ENCODE measurements at regions not wholly inside any gene's neighbourhood (a gene's known extent, or its start where the extent isn't known, plus 50 kb on each side); places are given as distances from the start of the nearest gene placed in this dataset.
"Not testable (repeated sequence)": the region's sequence is repeated elsewhere in the genome, so short reads cannot be mapped to it uniquely, and the experiment has no call there.

DNA sequence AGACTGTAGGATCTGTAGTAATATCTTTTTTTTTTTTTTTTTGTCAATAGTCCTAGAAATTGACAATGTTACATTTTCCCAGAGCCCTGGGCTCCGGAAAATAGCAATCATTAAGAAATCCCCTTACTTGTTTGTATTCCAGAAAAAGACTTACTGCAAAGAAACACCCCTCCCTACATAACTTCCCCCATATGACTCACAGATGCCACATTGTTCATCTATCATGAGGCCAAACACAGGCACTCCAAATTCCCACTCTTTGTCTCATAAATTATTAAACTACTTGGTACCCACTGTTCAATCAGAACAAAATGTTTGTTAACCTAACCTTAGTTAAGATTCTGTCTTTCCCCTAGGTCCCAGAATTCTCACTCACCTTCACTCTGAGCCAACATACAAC is 53.5 kb downstream of the TEX51 start:
- peak; percentile 91 for FAIRE-seq
- peak; percentile 18 for DNase-seq (ENCODE audit: low spot score)

DNA sequence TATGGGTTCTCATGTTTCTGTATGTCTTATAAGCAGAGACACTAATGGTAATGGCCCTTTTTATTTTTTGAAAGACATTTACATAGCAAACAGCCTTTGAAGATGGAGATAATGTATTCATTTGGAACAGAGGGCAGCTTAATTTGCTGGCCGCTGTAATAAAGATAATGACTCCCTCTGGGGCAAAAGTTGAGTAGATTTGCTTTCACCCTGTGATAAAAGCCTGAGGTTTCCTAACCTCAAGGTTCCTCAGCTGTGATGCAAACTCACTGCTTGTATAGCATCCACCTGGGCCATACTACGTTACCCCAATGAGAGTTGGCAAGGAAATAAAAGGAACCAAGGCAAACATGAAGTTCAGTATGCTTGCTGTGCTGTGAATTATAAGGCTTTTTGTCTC is 54.8 kb downstream of the TEX51 start:
- DNase-seq (ENCODE audit: low spot score) (no peak), FAIRE-seq (no peak)

DNA sequence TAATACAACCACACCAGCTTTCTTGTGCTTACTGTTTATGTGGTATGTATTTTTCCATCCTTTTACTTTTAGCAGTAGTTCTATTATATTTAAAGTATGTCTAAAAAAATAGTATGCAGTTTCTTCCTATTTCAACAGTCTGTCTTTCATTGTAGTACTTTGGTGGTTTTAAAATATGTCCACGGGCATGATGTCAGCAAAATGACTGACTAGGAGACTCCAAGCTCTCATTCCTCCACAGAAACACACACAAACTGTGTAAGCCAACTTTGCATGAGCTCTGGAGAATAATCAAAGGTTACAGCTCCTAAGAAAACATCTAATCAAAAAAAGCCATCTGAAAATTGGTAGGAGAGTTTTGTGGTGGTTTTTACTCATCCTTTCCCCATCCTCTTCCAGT is 56.1 kb downstream of the TEX51 start:
- DNase-seq (ENCODE audit: low spot score) (no peak), FAIRE-seq (no peak)

DNA sequence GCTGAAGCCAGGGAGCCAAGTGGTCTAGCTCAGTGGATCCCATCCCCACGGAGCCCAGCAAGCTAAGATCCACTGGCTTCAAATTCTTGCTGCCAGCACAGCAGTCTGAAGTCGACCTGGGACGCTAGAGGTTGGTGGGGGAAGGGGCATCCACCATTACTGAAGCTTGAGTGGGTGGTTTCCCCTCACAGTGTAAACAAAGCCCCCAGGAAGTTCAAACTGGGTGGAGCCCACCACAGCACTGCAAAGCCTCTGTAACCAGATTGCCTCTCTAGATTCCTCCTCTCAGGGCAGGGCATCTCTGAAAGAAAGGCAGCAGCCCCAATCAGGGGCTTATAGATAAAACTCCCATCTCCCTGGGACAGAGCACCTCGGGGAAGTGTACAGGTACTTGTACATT is 58.1 kb downstream of the TEX51 start:
- DNase-seq (ENCODE audit: low spot score); FAIRE-seq: not testable (repeated sequence)

DNA sequence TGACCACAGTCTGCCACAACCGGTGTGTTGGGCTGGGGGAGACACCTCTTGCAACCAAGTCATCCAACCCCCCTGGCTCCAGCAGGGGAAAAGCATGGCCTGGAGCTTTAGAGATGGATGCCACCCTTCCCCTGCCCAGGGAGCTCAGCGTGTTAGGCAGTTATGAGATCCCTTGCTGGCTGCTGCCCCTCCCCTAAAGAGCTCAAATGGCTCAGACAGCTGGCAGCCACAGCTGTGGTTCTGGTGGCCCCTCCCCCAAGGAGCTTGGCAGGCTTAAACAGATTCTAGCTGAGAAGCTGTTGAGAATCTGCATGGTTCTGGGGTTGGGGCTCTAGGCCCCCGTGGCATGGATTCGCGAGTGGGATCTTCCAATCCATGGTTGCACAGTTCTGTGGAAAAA is 64.7 kb downstream of the TEX51 start:
- no peak for FAIRE-seq
- no peak for DNase-seq (ENCODE audit: low spot score)

DNA sequence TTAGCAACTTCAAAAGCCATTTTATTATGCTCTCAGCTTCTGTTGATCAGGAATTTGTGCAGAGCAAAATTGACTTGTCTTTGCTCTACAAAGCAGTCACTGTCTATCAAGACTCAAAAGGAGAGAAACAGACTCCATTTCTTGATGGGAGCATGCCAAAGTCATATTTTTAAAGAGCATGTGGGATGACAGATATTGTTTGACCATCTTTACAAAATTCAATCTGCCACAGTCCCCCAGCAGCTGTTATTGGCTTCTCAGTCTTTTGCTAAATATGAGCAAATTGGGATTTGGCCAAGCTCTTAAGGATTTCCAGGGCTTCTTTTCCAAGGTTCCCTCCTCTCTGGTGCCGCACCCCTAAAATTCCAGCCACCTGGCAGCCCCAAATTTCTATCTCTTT is 67.9 kb downstream of the TEX51 start:
- no peak for FAIRE-seq
- DNase-seq (ENCODE audit: low spot score) = no peak

DNA sequence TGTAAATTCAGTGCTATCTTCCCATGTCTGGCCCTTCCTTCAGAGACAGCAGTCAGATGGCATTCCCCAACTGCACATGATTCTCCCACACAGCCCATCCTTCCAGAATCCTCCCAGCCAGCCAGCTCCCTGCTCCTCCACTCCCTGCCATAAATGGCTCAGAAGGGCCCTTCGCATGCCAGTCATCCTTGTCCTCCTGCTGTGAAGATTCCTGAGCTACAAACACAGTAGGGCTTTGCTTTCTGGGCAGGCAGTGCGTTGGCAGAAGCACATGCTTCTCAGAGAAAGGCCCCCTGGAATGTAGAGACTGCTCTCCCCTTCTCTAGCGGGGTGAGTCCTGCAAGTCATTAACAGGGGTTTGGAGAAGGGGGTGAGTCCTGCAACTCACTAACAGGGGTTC is 71.9 kb downstream of the TEX51 start:
- no peak for FAIRE-seq
- DNase-seq (ENCODE audit: low spot score) = no peak

DNA sequence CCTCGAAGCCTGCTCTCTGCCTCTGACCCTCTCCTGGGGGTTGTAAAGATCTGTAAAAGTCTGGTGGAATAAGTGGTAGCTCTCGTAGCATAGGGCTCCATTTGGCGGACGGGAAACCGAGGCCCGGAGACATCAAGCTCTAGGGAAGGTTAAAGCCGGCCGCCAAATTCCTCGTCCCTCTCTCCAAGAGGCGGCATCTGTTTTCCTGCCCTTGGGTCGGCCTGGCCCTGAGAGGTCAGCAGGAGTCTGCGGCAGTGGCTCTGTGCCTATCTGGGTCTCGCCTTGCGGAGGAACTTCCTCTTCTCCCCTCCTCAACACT is 72.4 kb downstream of the TEX51 start:
- DNase-seq (ENCODE audit: low spot score) = no peak
- FAIRE-seq = no peak

DNA sequence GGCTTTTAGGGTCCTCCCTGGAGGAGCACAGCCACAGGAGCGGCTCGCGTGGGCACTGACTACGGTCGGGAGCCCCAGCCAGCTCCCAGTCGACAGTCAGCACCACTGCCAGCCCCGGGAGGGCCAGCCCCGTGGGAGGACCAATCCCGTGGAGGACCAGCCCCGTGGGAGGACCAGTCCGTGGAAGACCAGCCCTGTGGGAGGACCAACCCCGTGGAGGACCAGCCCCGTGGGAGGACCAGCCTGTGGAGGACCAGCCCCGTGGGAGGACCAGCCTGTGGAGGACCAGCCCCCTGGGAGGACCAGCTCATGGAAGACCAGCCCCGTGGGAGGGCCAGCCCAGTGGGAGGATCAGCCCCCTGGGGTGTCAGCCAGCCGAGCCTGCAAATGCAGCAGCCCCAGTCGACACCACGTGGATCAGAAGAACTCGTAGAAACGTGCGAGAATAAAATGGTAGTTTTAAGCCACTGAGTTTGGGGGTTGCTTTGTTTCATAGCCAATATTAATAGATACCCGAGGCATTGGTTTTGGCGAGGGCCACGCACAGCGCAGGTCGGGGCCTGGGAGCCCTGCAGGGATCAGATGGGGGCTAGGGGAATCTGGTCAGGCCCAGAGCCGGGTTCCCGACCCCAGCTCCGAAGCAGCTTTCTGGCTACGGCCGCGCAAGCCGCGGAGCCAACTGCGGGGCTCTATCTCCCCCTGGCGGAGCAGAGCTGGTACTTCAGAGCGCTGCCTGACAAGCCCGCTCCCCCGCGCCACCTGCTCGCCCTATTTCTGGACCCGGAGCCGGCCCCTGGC is 73.0 kb downstream of the TEX51 start:
- FAIRE-seq (no peak), DNase-seq (ENCODE audit: low spot score) (peak; percentile 18)

DNA sequence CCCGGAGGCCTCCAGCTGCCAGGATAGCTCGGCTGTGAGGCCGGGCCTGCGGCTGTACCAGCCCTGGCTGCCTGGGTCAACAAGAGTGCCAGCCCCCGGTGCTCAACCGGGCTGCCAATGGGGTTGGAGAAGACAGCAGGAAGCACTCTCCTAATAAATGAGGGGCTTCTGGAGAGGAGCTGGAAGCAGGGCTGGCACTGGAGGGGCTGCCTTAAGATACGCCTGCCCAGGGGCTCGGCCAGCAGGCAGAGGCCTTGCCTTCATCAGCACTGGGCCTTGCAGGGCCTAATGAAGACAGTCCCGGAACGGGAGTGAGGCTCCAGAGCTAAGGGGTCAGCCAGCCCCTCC is 73.6 kb downstream of the TEX51 start:
- no peak for FAIRE-seq
- no peak for DNase-seq (ENCODE audit: low spot score)

DNA sequence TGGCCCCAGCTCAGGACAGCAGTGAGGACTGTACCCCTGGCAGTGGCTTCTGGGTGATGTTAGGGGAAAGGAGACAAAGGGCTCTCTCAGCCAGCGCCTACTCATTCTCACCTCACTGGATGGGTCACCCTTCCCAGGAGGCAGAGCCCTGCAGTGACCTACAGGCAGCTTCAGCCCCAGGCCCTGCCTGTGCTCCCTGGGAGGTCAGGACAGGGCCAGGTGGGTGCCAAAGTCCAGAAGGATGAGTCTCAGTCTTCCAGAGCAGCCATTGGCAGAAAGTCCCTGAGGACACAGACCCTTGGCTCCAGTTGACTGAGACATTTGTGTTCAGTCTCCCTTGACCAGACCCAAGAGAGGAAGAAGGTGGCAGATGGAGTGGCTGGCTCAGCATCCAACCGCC is 75.1 kb downstream of the TEX51 start:
- DNase-seq (ENCODE audit: low spot score) (no peak), FAIRE-seq (no peak)

DNA sequence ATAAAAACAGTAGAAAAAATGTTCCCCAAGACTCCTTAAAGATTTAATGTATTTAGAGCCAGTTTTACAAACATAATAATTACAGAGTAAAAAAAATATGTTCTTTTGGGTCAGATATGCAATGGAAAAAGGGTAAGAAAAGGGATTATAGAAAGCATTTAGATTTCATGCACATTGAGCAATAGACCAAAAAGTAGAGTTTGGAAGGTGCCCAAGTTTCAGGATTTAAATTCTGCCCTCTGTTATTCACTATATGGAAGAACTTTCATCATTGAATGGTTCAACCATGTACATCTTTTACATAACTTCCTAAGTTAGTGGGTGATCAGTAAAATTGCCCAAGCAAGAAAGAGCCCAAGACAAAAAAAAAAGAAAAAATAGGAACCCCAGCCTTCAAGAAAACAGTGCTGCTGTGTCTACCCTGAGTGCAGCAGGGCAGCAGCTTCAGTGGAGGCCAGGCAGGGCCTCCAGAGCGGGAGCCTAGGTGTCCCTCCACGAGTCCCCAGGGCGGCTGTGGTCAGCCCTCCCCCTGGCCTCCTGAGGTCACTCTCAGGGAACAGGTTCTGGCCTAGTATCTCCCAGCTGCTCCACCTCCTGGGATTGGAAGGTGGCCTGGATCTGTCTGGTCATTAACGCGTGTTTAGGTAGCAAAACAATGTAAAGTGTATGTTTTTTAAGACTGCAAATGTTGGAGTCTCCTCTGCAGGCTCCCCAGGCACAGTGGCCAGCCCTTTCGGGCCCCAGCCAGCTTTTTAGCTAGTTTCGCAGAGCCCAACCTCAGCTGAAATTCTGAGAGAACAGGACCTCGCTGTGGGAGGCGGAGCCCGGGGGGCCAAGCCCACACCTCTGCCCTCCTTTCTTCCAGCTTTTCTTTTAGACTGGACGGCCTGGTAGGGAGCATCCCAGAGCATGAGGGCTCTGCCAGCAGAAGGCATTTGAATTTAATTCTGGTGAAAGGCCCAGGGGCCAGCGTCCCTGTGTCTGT is 77.3 kb downstream of the TEX51 start:
- no peak for DNase-seq (ENCODE audit: low spot score)

DNA sequence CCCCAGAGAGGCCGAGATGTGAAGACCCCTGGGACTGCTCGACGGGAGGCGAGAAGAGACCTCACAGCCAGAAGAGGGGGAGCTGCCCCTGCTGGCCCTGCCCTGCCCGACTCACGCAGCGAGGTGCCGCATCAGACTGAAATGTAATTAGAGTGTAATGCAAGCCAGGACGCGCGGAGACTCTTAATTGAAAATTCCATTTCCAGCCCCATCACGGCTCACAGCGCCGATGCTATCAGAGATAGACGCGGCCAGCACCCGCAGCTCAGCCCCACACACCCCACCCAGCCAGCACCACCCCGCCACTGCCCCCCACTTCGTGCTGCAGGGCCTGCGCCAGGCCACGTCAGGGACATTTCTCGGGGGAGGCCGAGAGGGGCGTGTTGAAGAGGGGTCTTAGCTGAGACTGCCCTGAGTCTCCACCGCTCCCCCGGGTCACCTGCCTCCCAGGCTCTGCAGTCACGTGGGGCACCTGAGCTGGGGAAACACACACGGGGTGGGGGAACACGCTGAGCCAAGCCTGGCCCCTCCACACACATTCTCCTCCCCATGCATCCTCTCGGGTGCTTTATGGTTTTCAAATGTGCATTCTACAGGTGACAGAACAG is 78.1 kb downstream of the TEX51 start:
- FAIRE-seq = no peak
- no peak for DNase-seq (ENCODE audit: low spot score)

More for the DNA sequence above, 77.3 kb downstream of the TEX51 start:
- no peak for FAIRE-seq

DNA sequence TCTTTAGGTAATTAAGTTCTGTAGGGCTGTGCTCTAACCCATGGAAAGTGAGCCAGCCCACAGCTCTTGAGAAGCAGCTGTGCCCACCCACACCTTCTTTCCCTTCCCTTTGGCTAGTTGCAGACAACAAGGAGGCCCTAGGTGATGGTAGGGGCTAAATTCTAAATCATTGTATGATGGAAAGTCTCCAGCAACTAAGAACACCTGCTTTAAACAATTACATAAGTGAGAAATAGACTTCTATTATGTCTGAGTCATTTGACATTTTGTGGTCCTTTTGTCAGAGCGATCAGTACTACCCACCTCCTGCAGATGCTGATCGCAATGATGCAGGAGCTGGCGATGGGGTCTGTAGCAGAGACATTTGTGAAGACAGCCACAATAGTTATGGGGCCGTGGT is 79.6 kb downstream of the TEX51 start:
- FAIRE-seq = no peak

DNA sequence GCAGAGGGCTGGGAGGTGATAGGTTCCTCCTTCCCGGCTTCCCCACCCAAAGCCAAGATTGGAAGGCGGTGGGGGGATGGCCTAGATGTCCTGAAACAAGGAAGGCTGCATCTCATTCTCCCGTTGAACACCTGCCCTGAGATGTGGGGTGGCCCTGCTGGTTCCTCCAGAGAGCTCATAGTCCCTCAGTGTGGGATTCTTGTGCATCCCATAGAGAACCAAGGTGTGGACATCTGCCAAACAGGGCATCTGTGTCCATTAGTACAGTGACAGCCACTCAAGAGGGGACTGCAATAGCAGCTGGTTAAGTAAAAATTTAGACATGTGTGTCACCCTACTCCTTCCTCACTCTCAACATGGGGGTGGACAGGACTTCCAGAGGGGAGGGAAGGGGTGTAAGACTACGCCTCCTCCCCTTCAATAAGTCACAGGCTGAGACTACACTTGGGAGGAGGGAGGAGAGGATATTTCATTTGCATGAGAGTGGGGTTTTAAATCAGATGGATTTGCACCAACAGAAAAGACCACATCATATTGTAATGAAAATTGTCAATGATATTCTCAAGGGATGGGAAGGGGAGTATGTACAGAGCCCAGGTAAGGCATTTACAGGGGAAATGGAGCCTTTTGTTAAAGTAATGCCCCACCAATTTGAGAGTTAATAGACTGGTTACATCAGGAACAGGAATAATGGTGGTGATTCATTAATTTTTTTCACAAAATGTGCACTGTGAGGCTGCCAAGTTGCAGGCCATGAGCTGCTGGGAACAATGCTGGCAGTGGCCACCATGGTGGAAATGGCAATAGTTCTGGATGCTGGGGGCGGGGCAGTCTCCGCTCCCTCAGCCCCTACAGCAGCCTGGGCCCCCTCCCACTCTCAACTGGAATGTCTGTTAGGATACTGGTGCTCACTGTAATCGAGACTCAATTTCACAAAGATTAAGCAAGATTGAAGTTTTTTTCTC is 80.6 kb downstream of the TEX51 start:
- DNase-seq (ENCODE audit: low spot score) = no peak
- no peak for FAIRE-seq

More for the DNA sequence above, 79.6 kb downstream of the TEX51 start:
- no peak for DNase-seq (ENCODE audit: low spot score)

DNA sequence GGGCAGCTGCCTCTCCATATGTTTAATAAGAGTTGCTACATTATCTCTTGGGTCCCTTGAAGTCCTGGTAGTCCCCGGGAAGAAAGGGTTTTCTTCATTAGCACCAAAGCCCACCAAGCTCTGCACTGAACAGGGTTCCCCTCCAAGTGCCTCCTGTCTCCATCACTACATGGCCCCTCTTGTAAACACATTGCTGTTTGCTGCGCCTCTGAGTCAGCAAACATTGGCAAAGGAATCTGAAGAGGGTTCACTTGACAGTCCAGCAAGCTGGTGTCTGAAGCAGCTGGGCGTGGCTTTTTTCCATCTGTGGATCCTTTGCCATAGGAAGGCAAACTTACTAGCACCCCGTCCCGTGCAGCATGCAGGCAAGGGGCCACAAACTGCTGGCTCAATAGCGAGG is 82.8 kb downstream of the TEX51 start:
- FAIRE-seq = no peak
- no peak for DNase-seq (ENCODE audit: low spot score)

DNA sequence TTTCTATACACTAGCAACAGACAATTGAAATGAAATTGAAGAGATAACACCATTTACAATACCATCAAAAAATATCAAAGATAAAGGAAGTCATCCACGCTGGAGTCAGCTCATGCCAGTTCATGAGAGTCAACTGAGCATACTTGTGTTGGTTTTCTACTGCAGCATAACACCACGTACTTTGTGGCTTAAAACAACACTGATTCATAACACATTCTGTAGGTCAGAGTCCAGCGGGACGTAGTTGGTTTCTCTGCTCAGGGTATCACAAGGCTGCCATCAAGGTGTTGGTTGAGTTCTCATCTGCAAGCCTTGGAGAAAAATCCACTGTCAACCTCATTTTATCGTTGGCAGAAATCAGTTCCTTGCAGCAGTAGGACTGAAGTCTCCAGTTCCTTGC is 84.2 kb downstream of the TEX51 start:
- FAIRE-seq (no peak), DNase-seq (ENCODE audit: low spot score) (no peak)

DNA sequence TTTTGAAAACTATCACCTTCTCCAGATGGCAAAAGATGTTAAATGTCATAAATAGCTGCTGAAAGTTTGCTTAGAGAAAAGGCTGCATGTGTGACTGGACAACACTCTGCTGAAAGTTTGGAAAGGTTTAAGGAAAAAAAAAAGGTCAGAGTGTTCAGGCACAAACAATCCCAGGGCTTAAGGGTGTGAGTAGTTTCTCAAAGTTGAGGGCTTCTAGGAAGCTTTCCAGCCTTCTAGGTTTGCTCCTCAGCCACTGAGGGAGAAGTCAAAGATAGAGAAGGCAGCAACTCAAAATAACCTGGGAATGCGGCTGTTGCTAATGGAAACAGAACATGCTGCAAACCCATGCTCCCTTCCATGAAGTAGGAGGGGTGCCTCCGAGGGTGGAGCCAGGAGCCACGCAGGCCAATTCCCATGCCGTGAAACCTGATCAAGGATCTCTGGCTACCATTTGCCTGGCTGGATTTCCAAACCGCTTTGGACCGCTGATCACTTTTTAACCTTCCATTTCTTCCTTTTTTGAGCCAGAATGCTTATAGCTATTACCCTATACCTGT is 88.0 kb downstream of the TEX51 start:
- DNase-seq (ENCODE audit: low spot score) (no peak), FAIRE-seq (no peak)

DNA sequence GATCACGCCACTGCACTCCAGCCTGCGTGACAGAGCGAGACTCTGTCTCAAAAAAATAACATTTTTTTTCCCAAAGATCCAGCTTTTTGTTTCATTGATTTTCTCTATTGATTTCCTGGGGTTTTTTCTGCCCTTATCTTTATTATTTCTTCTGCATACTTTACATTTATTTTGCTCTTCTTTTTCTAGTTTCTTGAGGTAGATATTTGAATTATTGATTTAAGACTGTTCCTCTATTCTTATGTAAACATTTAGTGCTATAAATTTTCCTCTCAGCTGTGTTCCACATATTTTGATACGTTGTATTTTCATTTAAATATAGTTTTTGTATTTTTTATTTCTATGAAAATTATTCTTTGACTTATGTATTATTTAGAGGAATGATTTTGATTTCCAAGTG is 89.8 kb downstream of the TEX51 start:
- FAIRE-seq (no peak), DNase-seq (ENCODE audit: low spot score) (no peak)

DNA sequence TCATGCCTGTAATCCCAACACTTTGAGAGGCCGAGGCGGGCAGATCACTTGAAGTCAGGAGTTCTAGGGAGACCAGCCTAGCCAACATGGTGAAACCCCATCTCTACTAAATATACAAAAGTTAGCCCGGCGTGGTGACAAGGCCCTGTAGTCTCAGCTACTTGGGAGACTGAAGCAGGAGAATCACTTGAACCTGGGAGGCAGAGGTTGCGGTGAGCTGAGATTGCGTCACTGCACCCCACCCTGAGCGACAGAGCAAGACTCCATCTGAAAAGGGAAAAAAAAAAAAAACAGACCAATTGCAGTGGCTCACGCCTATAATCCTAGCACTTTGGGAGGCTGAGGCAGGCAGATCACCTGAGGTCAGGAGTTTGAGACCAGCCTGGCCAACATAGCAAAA is 90.4 kb downstream of the TEX51 start:
- not testable (repeated sequence) for DNase-seq (ENCODE audit: low spot score); FAIRE-seq

DNA sequence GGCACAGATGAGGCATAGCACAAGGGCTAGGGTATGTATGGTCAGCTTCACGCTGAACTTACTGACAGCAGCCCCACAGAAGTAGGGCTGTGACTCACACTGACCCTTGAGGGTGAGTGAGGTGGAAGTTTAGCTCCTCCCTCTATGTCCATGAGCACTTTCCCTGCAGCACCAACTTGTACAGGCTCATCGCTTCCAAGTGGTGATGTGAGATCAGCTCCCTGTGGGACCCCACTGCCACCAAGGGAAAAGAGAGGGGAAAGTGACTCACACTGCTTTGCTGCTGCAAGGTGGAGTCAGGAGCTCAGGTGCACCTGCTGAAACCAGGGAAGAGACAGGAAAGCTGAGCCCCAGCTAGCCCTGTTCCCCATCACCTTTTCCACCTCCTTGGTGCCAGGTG is 91.5 kb downstream of the TEX51 start:
- FAIRE-seq (no peak), DNase-seq (ENCODE audit: low spot score) (no peak)

Measured in RCC 7860 (cell line).